ENCODE measurements at regions not wholly inside any gene's neighbourhood (a gene's known extent, or its start where the extent isn't known, plus 50 kb on each side); places are given as distances from the start of the nearest gene placed in this dataset.

DNA sequence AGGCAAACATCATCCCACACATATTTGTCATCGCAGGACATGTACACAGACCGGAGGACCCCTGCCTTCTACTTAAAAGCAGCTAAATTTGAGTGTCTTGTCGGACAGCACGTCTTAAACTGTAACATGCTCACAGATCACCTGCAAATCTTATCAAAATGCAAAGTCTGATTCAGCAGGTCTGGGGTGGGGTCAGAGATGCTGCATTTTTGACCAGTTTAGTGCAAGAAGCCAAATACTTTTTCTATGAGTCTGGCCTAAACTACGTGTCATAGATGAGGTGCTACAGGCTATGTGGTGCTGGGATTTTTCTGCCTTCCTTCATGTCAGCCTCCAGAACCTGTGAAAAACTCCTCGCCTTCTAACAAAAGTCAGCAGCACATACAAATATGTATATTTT, 178.8 kb upstream of the LHX5 start:
- TF ChIP-seq, protein P1, sequence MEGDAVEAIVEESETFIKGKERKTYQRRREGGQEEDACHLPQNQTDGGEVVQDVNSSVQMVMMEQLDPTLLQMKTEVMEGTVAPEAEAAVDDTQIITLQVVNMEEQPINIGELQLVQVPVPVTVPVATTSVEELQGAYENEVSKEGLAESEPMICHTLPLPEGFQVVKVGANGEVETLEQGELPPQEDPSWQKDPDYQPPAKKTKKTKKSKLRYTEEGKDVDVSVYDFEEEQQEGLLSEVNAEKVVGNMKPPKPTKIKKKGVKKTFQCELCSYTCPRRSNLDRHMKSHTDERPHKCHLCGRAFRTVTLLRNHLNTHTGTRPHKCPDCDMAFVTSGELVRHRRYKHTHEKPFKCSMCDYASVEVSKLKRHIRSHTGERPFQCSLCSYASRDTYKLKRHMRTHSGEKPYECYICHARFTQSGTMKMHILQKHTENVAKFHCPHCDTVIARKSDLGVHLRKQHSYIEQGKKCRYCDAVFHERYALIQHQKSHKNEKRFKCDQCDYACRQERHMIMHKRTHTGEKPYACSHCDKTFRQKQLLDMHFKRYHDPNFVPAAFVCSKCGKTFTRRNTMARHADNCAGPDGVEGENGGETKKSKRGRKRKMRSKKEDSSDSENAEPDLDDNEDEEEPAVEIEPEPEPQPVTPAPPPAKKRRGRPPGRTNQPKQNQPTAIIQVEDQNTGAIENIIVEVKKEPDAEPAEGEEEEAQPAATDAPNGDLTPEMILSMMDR (IDR thresholded peaks at IDR 0.05) = no peak
- no peak for TF ChIP-seq EP300 (IDR thresholded peaks at IDR 0.05)
- no peak for TF ChIP-seq POLR2AphosphoS5 (IDR thresholded peaks at IDR 0.05)

All from sigmoid colon (tissue), 4 donors.